ENCODE measurements at regions not wholly inside any gene's neighbourhood (a gene's known extent, or its start where the extent isn't known, plus 50 kb on each side); places are given as distances from the start of the nearest gene placed in this dataset.

DNA sequence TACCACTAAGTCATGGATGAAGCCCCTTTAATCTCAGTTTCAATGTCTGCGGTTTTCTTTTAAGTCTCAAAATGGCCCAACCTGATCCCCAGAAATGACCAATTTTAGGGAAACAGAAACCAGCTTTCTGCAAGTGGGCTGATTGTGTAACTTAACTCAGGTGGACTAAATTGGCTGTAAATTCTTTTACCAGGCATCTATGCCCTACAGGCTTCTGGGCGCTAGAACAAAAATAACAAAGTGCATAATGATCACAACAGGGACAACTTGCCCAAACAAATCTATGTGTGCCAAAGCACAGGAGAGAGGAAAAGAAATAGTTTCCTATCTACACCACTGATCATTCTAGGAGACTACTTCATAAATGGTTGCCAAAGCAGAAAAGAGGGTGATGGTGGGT is 112.3 kb upstream of the SETBP1 start (continued):
- no peak for TF ChIP-seq ZNF512 (CRISPR knock-in tag; IDR thresholded peaks at IDR 0.05; ENCODE audit: borderline replicate concordance)
- no peak for TF ChIP-seq ZBTB21 (CRISPR knock-in tag; IDR thresholded peaks at IDR 0.05; ENCODE audit: borderline replicate concordance)
- no peak for TF ChIP-seq E2F5 (CRISPR knock-in tag; IDR thresholded peaks at IDR 0.05)
- TF ChIP-seq ZNF416 (CRISPR knock-in tag; IDR thresholded peaks at IDR 0.05): no peak
- no peak for TF ChIP-seq RELA (CRISPR knock-in tag; IDR thresholded peaks at IDR 0.05; ENCODE audit: borderline replicate concordance)

- no peak for TF ChIP-seq HMGA2 (CRISPR knock-in tag; IDR thresholded peaks at IDR 0.05)
- no peak for TF ChIP-seq E2F4 (CRISPR knock-in tag; IDR thresholded peaks at IDR 0.05; ENCODE audit: borderline replicate concordance, low read depth)
- TF ChIP-seq FOXP4 (CRISPR knock-in tag; IDR thresholded peaks at IDR 0.05): no peak
- TF ChIP-seq, protein P1, sequence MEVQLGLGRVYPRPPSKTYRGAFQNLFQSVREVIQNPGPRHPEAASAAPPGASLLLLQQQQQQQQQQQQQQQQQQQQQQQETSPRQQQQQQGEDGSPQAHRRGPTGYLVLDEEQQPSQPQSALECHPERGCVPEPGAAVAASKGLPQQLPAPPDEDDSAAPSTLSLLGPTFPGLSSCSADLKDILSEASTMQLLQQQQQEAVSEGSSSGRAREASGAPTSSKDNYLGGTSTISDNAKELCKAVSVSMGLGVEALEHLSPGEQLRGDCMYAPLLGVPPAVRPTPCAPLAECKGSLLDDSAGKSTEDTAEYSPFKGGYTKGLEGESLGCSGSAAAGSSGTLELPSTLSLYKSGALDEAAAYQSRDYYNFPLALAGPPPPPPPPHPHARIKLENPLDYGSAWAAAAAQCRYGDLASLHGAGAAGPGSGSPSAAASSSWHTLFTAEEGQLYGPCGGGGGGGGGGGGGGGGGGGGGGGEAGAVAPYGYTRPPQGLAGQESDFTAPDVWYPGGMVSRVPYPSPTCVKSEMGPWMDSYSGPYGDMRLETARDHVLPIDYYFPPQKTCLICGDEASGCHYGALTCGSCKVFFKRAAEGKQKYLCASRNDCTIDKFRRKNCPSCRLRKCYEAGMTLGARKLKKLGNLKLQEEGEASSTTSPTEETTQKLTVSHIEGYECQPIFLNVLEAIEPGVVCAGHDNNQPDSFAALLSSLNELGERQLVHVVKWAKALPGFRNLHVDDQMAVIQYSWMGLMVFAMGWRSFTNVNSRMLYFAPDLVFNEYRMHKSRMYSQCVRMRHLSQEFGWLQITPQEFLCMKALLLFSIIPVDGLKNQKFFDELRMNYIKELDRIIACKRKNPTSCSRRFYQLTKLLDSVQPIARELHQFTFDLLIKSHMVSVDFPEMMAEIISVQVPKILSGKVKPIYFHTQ (CRISPR knock-in tag; IDR thresholded peaks at IDR 0.05): no peak
- no peak for TF ChIP-seq ZNF263 (CRISPR knock-in tag; IDR thresholded peaks at IDR 0.05; ENCODE audit: low read depth)
- no peak for TF ChIP-seq GTF2I (CRISPR knock-in tag; conservative IDR thresholded peaks at IDR 0.05)
- no peak for TF ChIP-seq ZNF396 (CRISPR knock-in tag; IDR thresholded peaks at IDR 0.05; ENCODE audit: borderline replicate concordance)
- TF ChIP-seq SMAD4 (CRISPR knock-in tag; IDR thresholded peaks at IDR 0.05): no peak
- TF ChIP-seq NFYB (CRISPR knock-in tag; conservative IDR thresholded peaks at IDR 0.05; ENCODE audit: low read depth): no peak
- no peak for TF ChIP-seq ZNF219 (CRISPR knock-in tag; IDR thresholded peaks at IDR 0.05; ENCODE audit: borderline replicate concordance)
- TF ChIP-seq, protein P2, sequence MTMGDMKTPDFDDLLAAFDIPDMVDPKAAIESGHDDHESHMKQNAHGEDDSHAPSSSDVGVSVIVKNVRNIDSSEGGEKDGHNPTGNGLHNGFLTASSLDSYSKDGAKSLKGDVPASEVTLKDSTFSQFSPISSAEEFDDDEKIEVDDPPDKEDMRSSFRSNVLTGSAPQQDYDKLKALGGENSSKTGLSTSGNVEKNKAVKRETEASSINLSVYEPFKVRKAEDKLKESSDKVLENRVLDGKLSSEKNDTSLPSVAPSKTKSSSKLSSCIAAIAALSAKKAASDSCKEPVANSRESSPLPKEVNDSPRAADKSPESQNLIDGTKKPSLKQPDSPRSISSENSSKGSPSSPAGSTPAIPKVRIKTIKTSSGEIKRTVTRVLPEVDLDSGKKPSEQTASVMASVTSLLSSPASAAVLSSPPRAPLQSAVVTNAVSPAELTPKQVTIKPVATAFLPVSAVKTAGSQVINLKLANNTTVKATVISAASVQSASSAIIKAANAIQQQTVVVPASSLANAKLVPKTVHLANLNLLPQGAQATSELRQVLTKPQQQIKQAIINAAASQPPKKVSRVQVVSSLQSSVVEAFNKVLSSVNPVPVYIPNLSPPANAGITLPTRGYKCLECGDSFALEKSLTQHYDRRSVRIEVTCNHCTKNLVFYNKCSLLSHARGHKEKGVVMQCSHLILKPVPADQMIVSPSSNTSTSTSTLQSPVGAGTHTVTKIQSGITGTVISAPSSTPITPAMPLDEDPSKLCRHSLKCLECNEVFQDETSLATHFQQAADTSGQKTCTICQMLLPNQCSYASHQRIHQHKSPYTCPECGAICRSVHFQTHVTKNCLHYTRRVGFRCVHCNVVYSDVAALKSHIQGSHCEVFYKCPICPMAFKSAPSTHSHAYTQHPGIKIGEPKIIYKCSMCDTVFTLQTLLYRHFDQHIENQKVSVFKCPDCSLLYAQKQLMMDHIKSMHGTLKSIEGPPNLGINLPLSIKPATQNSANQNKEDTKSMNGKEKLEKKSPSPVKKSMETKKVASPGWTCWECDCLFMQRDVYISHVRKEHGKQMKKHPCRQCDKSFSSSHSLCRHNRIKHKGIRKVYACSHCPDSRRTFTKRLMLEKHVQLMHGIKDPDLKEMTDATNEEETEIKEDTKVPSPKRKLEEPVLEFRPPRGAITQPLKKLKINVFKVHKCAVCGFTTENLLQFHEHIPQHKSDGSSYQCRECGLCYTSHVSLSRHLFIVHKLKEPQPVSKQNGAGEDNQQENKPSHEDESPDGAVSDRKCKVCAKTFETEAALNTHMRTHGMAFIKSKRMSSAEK (CRISPR knock-in tag; IDR thresholded peaks at IDR 0.05; ENCODE audit: borderline replicate concordance): no peak
- no peak for TF ChIP-seq TEAD1 (CRISPR knock-in tag; IDR thresholded peaks at IDR 0.05)
- no peak for DNase-seq (ENCODE audit: low spot score)
- peaks cover 61% of the 10 kb centered on the region for H3K27me3 Mint-ChIP-seq (ENCODE audit: low read depth)
- H3K36me3 Mint-ChIP-seq: no peaks in the 10 kb centered on the region
- no peak for ATAC-seq
- H3K4me1 Mint-ChIP-seq: peaks cover 38% of the 10 kb centered on the region
- H3K4me3 Mint-ChIP-seq: no peak overlapping the region
- POLR2A ChIA-PET: no interaction called here
- no peaks in the 10 kb centered on the region for H3K9me3 Mint-ChIP-seq
- no peak overlapping the region for H3K27ac Mint-ChIP-seq
- CTCF ChIA-PET: no interaction called here
These were observed 111.7 kb upstream of the SETBP1 start for GRCh38 chr18:44568986-44569385.
